K562 (cell line): ENCODE measurements at regions not wholly inside any gene's neighbourhood (a gene's known extent, or its start where the extent isn't known, plus 50 kb on each side); places are given as distances from the start of the nearest gene placed in this dataset.
A peak's percentile ranks its signal among the peaks of the same experiment; 100 is the strongest.

Source experiments
- ATAC-seq: fragments of 200-7000 bp; cut with Tn5 transposase; 3 replicates; pipeline ENCODE4 v1.9.1; 2020; ENCODE audit warnings: moderate library complexity
- BruUV-seq: library from RNA; stranded (reverse); fragments of 400-500 nt; replicated peaks from 2 replicates; lab custom pipeline; 2021; lab: Mats Ljungman, UMichigan
- CTCF ChIA-PET: fragments of 300-600 bp; formaldehyde crosslinking; extraction: SDS; loops from one replicate; lab custom pipeline; 2021; ENCODE audit warnings: low intra/inter-chr PET ratio; lab: Yijun Ruan, JAX
- POLR2A ChIA-PET: fragments of 300-600, 350-650 bp; sonication (Branson Sonifier 250); formaldehyde crosslinking; extraction: SDS; loops from one replicate; lab custom pipeline; 2021; ENCODE audit warnings: antibody characterized with exemption, inconsistent platforms; lab: Yijun Ruan, JAX
- DNase-seq, 4 experiments: peaks; one replicate each; pipeline versions ENCODE4 v3.0.0 to v3.0.0-alpha.2; 2011 to 2018; ENCODE audit warnings: low spot score in 3 of 4, mixed read lengths in 3 of 4; ENCODE audit errors: extremely low read depth in 1 of 4
- FAIRE-seq: peaks from 2 replicates; lab custom pipeline; 2011; peaks lifted over from hg19 to GRCh38; lab: Jason Lieb, UNC
- H2AFZ ChIP-seq: 2 replicates; pipeline ENCODE4 v1.6.0; 2011; ENCODE audit warnings: low read depth, low read length, control low read depth, inconsistent platforms
- H3K27ac ChIP-seq: fragments of 200-600 bp; 3 replicates; pipeline ENCODE4 v1.8.0; 2011; ENCODE audit warnings: low read depth, mild to moderate bottlenecking, control low read depth, inconsistent platforms, low read length, moderate library complexity, mixed read lengths; ENCODE audit errors: extremely low read depth
- H3K27me3 ChIP-seq, 2 experiments: fragments of 300-600 bp in 1 of 2; 2 replicates in 1 of 2; 3 replicates in 1 of 2; pipeline versions ENCODE4 v1.6.0 to v1.8.0; 2011; ENCODE audit warnings: inconsistent platforms in 2 of 2, low read length in 2 of 2, mild to moderate bottlenecking in 1 of 2, mixed read lengths in 1 of 2, moderate library complexity in 1 of 2; ENCODE audit not compliant: control insufficient read depth in 2 of 2, insufficient read depth in 2 of 2
- H3K36me3 ChIP-seq: fragments of 300-600 bp; 3 replicates; pipeline ENCODE4 v1.8.0; 2011; ENCODE audit warnings: mild to moderate bottlenecking, low read length, inconsistent platforms; ENCODE audit not compliant: control insufficient read depth, insufficient read depth
- H3K4me1 ChIP-seq, 2 experiments: fragments of 200-600 bp in 1 of 2; replicated peaks in 1 of 2; 2 replicates in 1 of 2; 3 replicates in 1 of 2; pipeline versions ENCODE4 v1.5.1 to v1.8.0; 2011; ENCODE audit warnings: inconsistent platforms in 2 of 2, low read length in 2 of 2, mild to moderate bottlenecking in 1 of 2, mixed read lengths in 1 of 2, moderate library complexity in 1 of 2; ENCODE audit not compliant: control insufficient read depth in 2 of 2, insufficient read depth in 2 of 2
- H3K4me2 ChIP-seq: 2 replicates; pipeline ENCODE4 v1.6.1; 2011; ENCODE audit warnings: low read length, control low read depth, inconsistent platforms, mixed read lengths; ENCODE audit not compliant: insufficient read depth
- H3K4me3 ChIP-seq: fragments of 200-600 bp; sonication (generic), shearing (Covaris generic); 2 replicates; pipeline ENCODE4 v1.5.1; 2016; ENCODE audit warnings: control low read depth, inconsistent platforms
- H3K79me2 ChIP-seq: fragments of 200-600 bp; 3 replicates; pipeline ENCODE4 v1.8.0; 2011; ENCODE audit warnings: low read length, inconsistent platforms; ENCODE audit not compliant: control insufficient read depth, insufficient read depth
- H3K9ac ChIP-seq, 2 experiments: 2 replicates each; pipeline versions ENCODE4 v1.6.0 to v1.6.1; 2011; ENCODE audit warnings: low read depth in 2 of 2, low read length in 2 of 2, control low read depth in 1 of 2, inconsistent platforms in 1 of 2, mild to moderate bottlenecking in 1 of 2, mixed read lengths in 1 of 2; ENCODE audit not compliant: insufficient read depth in 1 of 2
- H3K9me1 ChIP-seq: one replicate; pipeline ENCODE4 v1.6.0; 2011; ENCODE audit warnings: inconsistent platforms, mild to moderate bottlenecking, low read length, moderate library complexity; ENCODE audit not compliant: control insufficient read depth, insufficient read depth
- H3K9me3 ChIP-seq: replicated peaks from 2 replicates; pipeline ENCODE4 v1.5.1; 2011; ENCODE audit warnings: low read depth, low read length, inconsistent platforms; ENCODE audit not compliant: control insufficient read depth, insufficient read depth
- H4K20me1 ChIP-seq: replicated peaks from 2 replicates; pipeline ENCODE4 v1.6.1; 2011; ENCODE audit warnings: low read length, inconsistent platforms, mixed read lengths; ENCODE audit not compliant: control insufficient read depth, insufficient read depth
- DDX20 ChIP-seq: fragments of 450-650 bp; IDR thresholded peaks from 2 replicates; pipeline ENCODE4 v1.6.1; 2016; ENCODE audit warnings: missing genetic modification characterization, low read depth, mild to moderate bottlenecking, missing compliant biosample characterization, moderate library complexity
- EGR1 ChIP-seq: fragments of 450-650 bp; conservative IDR thresholded peaks from 2 replicates; pipeline ENCODE4 v1.6.1; 2017; ENCODE audit warnings: mild to moderate bottlenecking
- EHMT2 ChIP-seq: fragments of 450-650 bp; IDR thresholded peaks from 2 replicates; pipeline ENCODE4 v1.6.1; 2018; ENCODE audit warnings: antibody characterized with exemption
- ERF ChIP-seq: fragments of 450-650 bp; formaldehyde crosslinking; IDR thresholded peaks from 2 replicates; pipeline ENCODE4 v1.4.0; 2020; ENCODE audit warnings: mild to moderate bottlenecking, mixed read lengths
- HDAC8 ChIP-seq: fragments of 450-650 bp; IDR thresholded peaks from 2 replicates; pipeline ENCODE4 v1.6.1; 2016; ENCODE audit warnings: mild to moderate bottlenecking, missing genetic modification characterization, moderate library complexity, missing compliant biosample characterization
- MEIS2 ChIP-seq: fragments of 450-650 bp; IDR thresholded peaks from 2 replicates; pipeline ENCODE4 v1.6.1; 2014; ENCODE audit warnings: mild to moderate bottlenecking; ENCODE audit not compliant: partially characterized antibody
- NBN ChIP-seq: fragments of 450-650 bp; IDR thresholded peaks from 2 replicates; pipeline ENCODE4 v1.6.1; 2016; ENCODE audit warnings: low read depth, mild to moderate bottlenecking
- PBX2 ChIP-seq, 2 experiments: IDR thresholded peaks in 1 of 2; conservative IDR thresholded peaks in 1 of 2; 2 replicates each; pipeline ENCODE4 v1.6.1; 2016; ENCODE audit warnings: low read depth in 2 of 2, mild to moderate bottlenecking in 1 of 2, missing compliant biosample characterization in 1 of 2, missing genetic modification characterization in 1 of 2, moderate library complexity in 1 of 2
- PKNOX1 ChIP-seq: fragments of 450-650 bp; IDR thresholded peaks from 2 replicates; pipeline ENCODE4 v1.6.1; 2016
- RNF2 ChIP-seq: sonication (generic); IDR thresholded peaks from 2 replicates; pipeline ENCODE4 v1.6.1; 2016
- RREB1 ChIP-seq: fragments of 250-450 bp; sonication (Bioruptor Pico); IDR thresholded peaks from 2 replicates; pipeline ENCODE4 v1.4.0; 2020
- ZFP30 ChIP-seq: fragments of 250-450 bp; sonication (Bioruptor Pico); IDR thresholded peaks from 2 replicates; pipeline ENCODE4 v1.8.0; 2022; ENCODE audit warnings: moderate library complexity, mild to moderate bottlenecking, inconsistent platforms, borderline replicate concordance
- ZKSCAN3 ChIP-seq: fragments of 250-450 bp; sonication (Bioruptor Pico); IDR thresholded peaks from 2 replicates; pipeline ENCODE4 v1.4.0; 2020
- WGBS: fragments of 100-300 bp; shearing (Covaris generic); methylation state at CpG from one replicate; pipeline ENCODE4 v1.1.6; 2016; ENCODE audit warnings: low coverage, mixed read lengths; ENCODE audit not compliant: insufficient coverage; ENCODE audit errors: missing lambda C conversion rate; 5-methylcytosine and 5-hydroxymethylcytosine counted together
- in situ Hi-C: fragments of 300-500 bp; cut with MboI; formaldehyde crosslinking; loops from 4 replicates; pipeline ENCODE4 v1.15.0; 2018; ENCODE audit warnings: inconsistent platforms, mixed read lengths
- intact Hi-C: fragments of 100-400 bp; cut with micrococcal nuclease; formaldehyde crosslinking; loops from 2 replicates; pipeline ENCODE4 v1.14.2; 2022

- intact Hi-C loops (no loop called here), in situ Hi-C loops (no loop called here)
- no peak for TF ChIP-seq NBN
- TF ChIP-seq HDAC8 (tag) = no peak
- TF ChIP-seq ZKSCAN3 (CRISPR knock-in tag) = no peak
- TF ChIP-seq ERF (CRISPR knock-in tag) = 0 out of 2 replicates have a peak, but pooled peaks have one; percentile 16
- TF ChIP-seq ZFP30 (CRISPR knock-in tag) = no peak
- no peak for TF ChIP-seq RREB1 (CRISPR knock-in tag)
- peak; percentile 27; the same call in 1 of the 2 replicates for TF ChIP-seq PKNOX1
- no peak for TF ChIP-seq EHMT2
- TF ChIP-seq PBX2 (CRISPR knock-in tag; IDR thresholded peaks at IDR 0.05; ENCODE audit: low read depth) = no peak
- TF ChIP-seq PBX2 (tag; conservative IDR thresholded peaks at IDR 0.05; ENCODE audit: low read depth) = peak; percentile 33
- no peak for TF ChIP-seq RNF2
- TF ChIP-seq DDX20 = no peak
- TF ChIP-seq MEIS2 = peak; percentile 52
- no peak for TF ChIP-seq EGR1
Measured at GRCh38 chr14:100674897-100675619, 51.6 kb upstream of the DLK1 start.

More at GRCh38 chr14:100674897-100675619, 51.6 kb upstream of the DLK1 start:
- WGBS = 33% methylated on average over 18 of the region's 19 CpGs
- no peak overlapping the region; the same call in 2 of the 3 replicates for H3K27ac ChIP-seq
- H3K9me1 ChIP-seq = no peaks in the 10 kb centered on the region
- H2AFZ ChIP-seq = peak overlapping the region; percentile 19; the same call in 1 of the 2 replicates
- H3K79me2 ChIP-seq = no peaks in the 10 kb centered on the region
- DNase-seq (no peak), ATAC-seq (no peak), FAIRE-seq (no peak)
- ChIA-PET POLR2A (interaction anchor here (0.6 to 0.7 kb wide), 2 partner anchors 42 to 214 kb away, joined by 3 to 6 read pairs; no protein-coding TSS in a partner anchor), CTCF (no interaction called here)
- H3K36me3 ChIP-seq = no peaks in the 10 kb centered on the region
- no peak overlapping the region for H3K4me3 ChIP-seq
- no peaks in the 10 kb centered on the region for H4K20me1 ChIP-seq
- H3K9ac ChIP-seq = no peak overlapping the region; a peak in 1 of 4 replicates
- H3K4me2 ChIP-seq = no peak overlapping the region
- peaks cover 66 to 69% of the 10 kb centered on the region in 2 experiments for H3K4me1 ChIP-seq
- BruUV-seq = no TSS peak
- no peaks in the 10 kb centered on the region for H3K27me3 ChIP-seq
- no peaks in the 10 kb centered on the region for H3K9me3 ChIP-seq
